Upper lobe of left lung (tissue), 6 donors: ENCODE measurements at regions not wholly inside any gene's neighbourhood (a gene's known extent, or its start where the extent isn't known, plus 50 kb on each side); places are given as distances from the start of the nearest gene placed in this dataset.
"Not testable (repeated sequence)": the region's sequence is repeated elsewhere in the genome, so short reads cannot be mapped to it uniquely, and the experiment has no call there.

ENCODE experiments used
- ATAC-seq, 2 donors: fragments of 200-7000 bp; cut with Tn5 transposase; one replicate each; pipeline ENCODE4 v1.9.1; 2022; ENCODE audit warnings: mild to moderate bottlenecking in 2 of 2, moderate library complexity in 2 of 2; ENCODE audit not compliant: low FRiP score in 2 of 2
- DNase-seq, 2 donors: peaks; one replicate each; pipeline ENCODE4 v3.0.0-alpha.2; 2019 to 2020
- H3K27ac ChIP-seq, 4 donors: fragments of 200-600 bp; sonication (generic); one replicate each; pipeline ENCODE4 v1.5.1; 2016 to 2019
- H3K27me3 ChIP-seq, 4 donors: fragments of 200-600 bp; sonication (generic); one replicate each; pipeline ENCODE4 v1.5.1; 2017 to 2019
- H3K36me3 ChIP-seq, 4 donors: fragments of 200-600 bp; sonication (generic); one replicate each; pipeline ENCODE4 v1.5.1; 2016 to 2019
- H3K4me1 ChIP-seq, 4 donors: fragments of 200-600 bp; sonication (generic); one replicate each; pipeline ENCODE4 v1.5.1; 2018 to 2019
- H3K4me3 ChIP-seq, 4 donors: fragments of 200-600 bp; sonication (generic); one replicate each; pipeline ENCODE4 v1.5.1; 2017 to 2019; ENCODE audit warnings: mild to moderate bottlenecking in 2 of 4, moderate library complexity in 1 of 4
- H3K9me3 ChIP-seq, 4 donors: fragments of 200-600 bp; sonication (generic); one replicate each; pipeline ENCODE4 v1.5.1; 2018 to 2019
- EP300 ChIP-seq, 4 donors: sonication (generic); formaldehyde crosslinking; IDR thresholded peaks; one replicate each; pipeline ENCODE4 v1.5.1; 2017; ENCODE audit warnings: antibody characterized with exemption in 4 of 4, control low read depth in 2 of 4
- POLR2A ChIP-seq, 4 donors: fragments of 450-650 bp; IDR thresholded peaks; one replicate each; pipeline ENCODE4 v1.5.1; 2016 to 2017; ENCODE audit warnings: antibody characterized with exemption in 4 of 4, mild to moderate bottlenecking in 2 of 4
- POLR2AphosphoS5 ChIP-seq, 2 donors: sonication (generic); formaldehyde crosslinking; IDR thresholded peaks; one replicate each; pipeline ENCODE4 v1.5.1; 2017; ENCODE audit warnings: antibody characterized with exemption in 2 of 2
- WGBS, 2 donors: methylation state at CpG; one replicate each; pipeline ENCODE4 v1.1.5; 2017 to 2018; 5-methylcytosine and 5-hydroxymethylcytosine counted together
- TF ChIP-seq, protein P1 (sequence below), 6 experiments: fragments of 450-650 bp in 4 of 6; fragments of 200-600 bp in 2 of 6; sonication (generic) in 2 of 6; IDR thresholded peaks; one replicate each; pipeline ENCODE4 v1.5.1; 2016 to 2019; ENCODE audit warnings: antibody characterized with exemption in 6 of 6
- donor health status: DM: no; HTN: no; CAD: no; lungs with moderate emphysema.
- donor health status: DM: no; HTN: yes; CAD: no; lungs with severe emphysema.

DNA sequence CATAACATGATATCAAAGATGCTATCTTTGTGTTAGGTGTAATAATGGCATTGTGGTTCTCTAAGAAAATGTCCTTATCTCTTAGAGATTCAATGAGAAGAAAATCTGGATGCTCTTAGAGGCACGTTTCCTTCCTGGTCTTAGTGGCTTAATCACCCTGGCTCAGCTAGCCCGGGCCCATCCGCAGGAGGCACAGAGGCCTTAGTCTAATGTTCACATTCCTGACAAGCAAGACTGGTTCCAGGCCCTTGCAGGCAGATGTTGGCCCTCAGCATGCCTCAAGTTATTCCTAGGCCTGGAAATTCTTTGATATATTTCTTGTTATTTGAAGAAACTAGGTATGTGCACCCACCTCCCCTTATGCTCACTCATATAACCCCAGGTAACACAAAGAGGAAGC is 357.6 kb downstream of the SFMBT2 start:
- H3K4me3 ChIP-seq: no peak overlapping the region
- no peak overlapping the region for H3K27ac ChIP-seq
- H3K27me3 ChIP-seq: no peaks in the 10 kb centered on the region
- no peaks in the 10 kb centered on the region for H3K9me3 ChIP-seq
- DNase-seq (no peak), ATAC-seq (no peak)
- H3K36me3 ChIP-seq: no peaks in the 10 kb centered on the region
- no peaks in the 10 kb centered on the region for H3K4me1 ChIP-seq
- 74 to 89% methylated on average over 3 of the region's 3 CpGs for WGBS, 2 donors
- TF ChIP-seq EP300 (IDR thresholded peaks at IDR 0.05): no peak
- TF ChIP-seq POLR2A (IDR thresholded peaks at IDR 0.05): no peak
- TF ChIP-seq, protein P1, sequence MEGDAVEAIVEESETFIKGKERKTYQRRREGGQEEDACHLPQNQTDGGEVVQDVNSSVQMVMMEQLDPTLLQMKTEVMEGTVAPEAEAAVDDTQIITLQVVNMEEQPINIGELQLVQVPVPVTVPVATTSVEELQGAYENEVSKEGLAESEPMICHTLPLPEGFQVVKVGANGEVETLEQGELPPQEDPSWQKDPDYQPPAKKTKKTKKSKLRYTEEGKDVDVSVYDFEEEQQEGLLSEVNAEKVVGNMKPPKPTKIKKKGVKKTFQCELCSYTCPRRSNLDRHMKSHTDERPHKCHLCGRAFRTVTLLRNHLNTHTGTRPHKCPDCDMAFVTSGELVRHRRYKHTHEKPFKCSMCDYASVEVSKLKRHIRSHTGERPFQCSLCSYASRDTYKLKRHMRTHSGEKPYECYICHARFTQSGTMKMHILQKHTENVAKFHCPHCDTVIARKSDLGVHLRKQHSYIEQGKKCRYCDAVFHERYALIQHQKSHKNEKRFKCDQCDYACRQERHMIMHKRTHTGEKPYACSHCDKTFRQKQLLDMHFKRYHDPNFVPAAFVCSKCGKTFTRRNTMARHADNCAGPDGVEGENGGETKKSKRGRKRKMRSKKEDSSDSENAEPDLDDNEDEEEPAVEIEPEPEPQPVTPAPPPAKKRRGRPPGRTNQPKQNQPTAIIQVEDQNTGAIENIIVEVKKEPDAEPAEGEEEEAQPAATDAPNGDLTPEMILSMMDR (IDR thresholded peaks at IDR 0.05): no peak
- no peak for TF ChIP-seq POLR2AphosphoS5 (IDR thresholded peaks at IDR 0.05)

DNA sequence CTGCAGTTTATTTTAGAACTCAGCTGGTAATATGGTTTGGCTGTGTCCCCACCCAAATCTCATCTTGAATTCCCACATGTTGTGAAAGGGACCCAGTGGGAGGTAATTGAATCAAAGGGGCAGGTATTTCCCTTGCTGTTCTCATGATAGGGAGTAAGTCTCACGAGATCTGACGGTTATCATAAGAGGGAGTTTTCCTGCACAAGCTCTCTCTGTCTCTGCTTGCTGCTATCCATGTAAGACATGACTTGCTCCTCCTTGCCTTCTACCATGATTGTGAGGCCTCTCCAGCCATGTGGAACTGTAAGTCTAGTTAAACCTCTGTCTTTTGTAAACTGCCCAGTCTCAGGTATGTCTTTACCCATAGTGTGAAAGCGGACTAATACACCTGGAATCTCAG is 360.8 kb downstream of the SFMBT2 start:
- ATAC-seq, DNase-seq, H3K4me3 ChIP-seq, H3K27ac ChIP-seq, H3K27me3 ChIP-seq, H3K9me3 ChIP-seq, H3K36me3 ChIP-seq: not testable (repeated sequence)
- 86 to 91% methylated on average over 3 of the region's 3 CpGs for WGBS, 2 donors
- H3K4me1 ChIP-seq: peaks cover 0 to 23% (median 10%) of the 10 kb centered on the region in 4 donors

GRCh38 chr10:7048061-7048460 is 362.8 kb downstream of the SFMBT2 start:
- TF ChIP-seq, protein P1 (IDR thresholded peaks at IDR 0.05): no peak
- TF ChIP-seq POLR2A (IDR thresholded peaks at IDR 0.05): no peak
- no peak for TF ChIP-seq POLR2AphosphoS5 (IDR thresholded peaks at IDR 0.05)
- no peak for TF ChIP-seq EP300 (IDR thresholded peaks at IDR 0.05)
- ATAC-seq (no peak), DNase-seq (no peak)
- 69 to 77% methylated on average over 6 of the region's 6 CpGs for WGBS, 2 donors
- Histone ChIP-seq H3K9me3 (no peaks in the 10 kb centered on the region), H3K36me3 (no peaks in the 10 kb centered on the region), H3K4me3 (no peak overlapping the region), H3K4me1 (peaks cover 0 to 27% (median 14%) of the 10 kb centered on the region in 4 donors), H3K27me3 (no peaks in the 10 kb centered on the region), H3K27ac (no peak overlapping the region)

- Histone ChIP-seq H3K9me3 (no peaks in the 10 kb centered on the region), H3K4me3 (no peak overlapping the region), H3K4me1 (peaks cover 0 to 27% (median 14%) of the 10 kb centered on the region in 4 donors), H3K27ac (no peak overlapping the region), H3K36me3 (no peaks in the 10 kb centered on the region), H3K27me3 (no peaks in the 10 kb centered on the region)
- no peak for TF ChIP-seq POLR2A (IDR thresholded peaks at IDR 0.05)
- TF ChIP-seq, protein P1 (IDR thresholded peaks at IDR 0.05): no peak
- TF ChIP-seq POLR2AphosphoS5 (IDR thresholded peaks at IDR 0.05): no peak
- TF ChIP-seq EP300 (IDR thresholded peaks at IDR 0.05): no peak
- ATAC-seq (peak in 1 of 2 donors; percentile 12), DNase-seq (no peak)
- 38 to 57% methylated on average over 2 of the region's 2 CpGs for WGBS, 2 donors
Observed at GRCh38 chr10:7046615-7047014, 364.2 kb downstream of the SFMBT2 start.

DNA sequence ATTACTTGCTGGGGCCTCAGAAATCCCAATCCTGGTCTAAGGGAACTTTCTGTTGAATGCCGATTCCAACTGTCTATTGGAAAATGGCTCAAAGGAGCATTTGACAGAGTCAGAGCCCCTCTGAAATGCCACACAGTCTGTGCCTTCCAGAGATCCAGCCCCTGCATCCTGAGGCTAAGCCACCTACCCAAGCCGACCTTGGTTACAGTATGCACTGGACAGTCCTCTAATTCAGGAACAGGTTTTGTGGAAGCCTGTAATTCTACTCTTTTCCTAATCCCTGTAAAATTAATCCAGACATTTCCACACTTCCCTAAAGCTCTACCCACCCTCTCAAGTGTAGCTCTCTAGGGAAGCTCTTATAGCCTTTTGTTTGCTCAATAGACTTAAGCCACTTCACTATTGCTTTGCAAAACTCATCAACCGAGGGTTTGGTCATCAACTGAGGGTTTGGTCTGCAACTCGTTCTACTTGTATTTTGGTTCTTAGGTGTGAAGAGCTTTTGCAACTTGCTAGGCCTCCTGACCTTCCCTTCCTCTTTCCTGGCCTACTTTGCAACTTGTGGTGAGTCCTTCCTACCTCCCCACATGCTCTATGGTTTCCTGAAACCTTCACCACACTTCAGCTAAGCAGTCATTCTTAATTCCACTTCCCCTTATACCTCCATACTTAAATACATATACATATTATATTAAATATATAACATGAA is 364.8 kb downstream of the SFMBT2 start:
- TF ChIP-seq POLR2A (IDR thresholded peaks at IDR 0.05) (no peak), POLR2AphosphoS5 (IDR thresholded peaks at IDR 0.05) (peak; percentile 23 to 60), EP300 (IDR thresholded peaks at IDR 0.05) (peak in 1 of 4 donors; percentile 58)
- TF ChIP-seq, protein P1 (IDR thresholded peaks at IDR 0.05): no peak
- H3K27me3 ChIP-seq: no peaks in the 10 kb centered on the region
- H3K4me3 ChIP-seq: no peak overlapping the region
- peaks cover 0 to 27% (median 14%) of the 10 kb centered on the region in 4 donors for H3K4me1 ChIP-seq
- peak overlapping the region in 2 of 4 donors; percentile 18 for H3K27ac ChIP-seq
- DNase-seq (peak in 1 of 2 donors; percentile 75), ATAC-seq (peak; percentile 75 to 84)
- no peaks in the 10 kb centered on the region for H3K36me3 ChIP-seq
- no peaks in the 10 kb centered on the region for H3K9me3 ChIP-seq
- 53% methylated on average over 4 of the region's 4 CpGs for WGBS, 2 donors
